C1 segment of cervical spinal cord (tissue), 14 donors: ENCODE measurements at regions not wholly inside any gene's neighbourhood (a gene's known extent, or its start where the extent isn't known, plus 50 kb on each side); places are given as distances from the start of the nearest gene placed in this dataset.

Source experiments
- DNase-seq, 14 donors: peaks; one replicate each; lab custom pipeline; 2025; lab: John Stamatoyannopoulos, UW

DNA sequence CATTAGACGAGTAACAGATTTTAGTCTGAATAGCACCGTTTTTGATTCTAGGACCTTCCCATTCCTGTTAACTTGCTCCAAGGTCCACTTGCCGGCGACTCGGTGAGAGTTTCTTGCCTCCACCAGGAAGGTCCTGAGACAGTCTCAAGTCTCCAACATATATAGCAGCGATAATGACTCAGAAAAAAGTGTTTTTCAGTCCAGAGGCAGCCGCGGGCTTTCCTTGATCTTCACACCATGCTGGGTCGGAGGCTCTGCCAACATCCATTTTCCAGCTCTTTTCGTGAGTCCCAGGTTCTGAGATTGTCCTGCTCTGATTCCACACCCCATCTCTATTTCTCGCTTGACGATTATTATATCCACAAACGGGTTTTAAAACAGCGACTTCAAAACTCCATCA lies 170.5 kb downstream of the GPX5 start:
- DNase-seq, result no peak

DNA sequence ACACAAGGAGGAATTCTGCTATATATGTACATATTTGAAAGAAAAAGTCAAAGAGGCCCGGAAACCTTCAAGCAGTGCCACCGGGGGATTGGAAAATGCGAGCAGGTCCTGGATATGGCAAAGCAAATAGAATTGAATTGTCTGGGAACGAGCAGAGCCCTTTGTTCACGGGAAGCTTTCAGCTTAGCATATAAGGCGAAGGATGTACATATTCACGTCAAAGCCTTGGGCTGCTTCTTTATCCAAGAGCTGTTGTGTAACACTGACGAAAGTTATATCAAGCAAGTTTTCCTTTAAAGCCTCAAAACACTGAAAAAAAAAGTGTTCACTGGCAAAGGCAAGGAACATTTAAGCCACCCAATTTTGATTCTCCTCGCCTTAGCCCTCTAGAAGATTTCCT lies 171.0 kb downstream of the GPX5 start:
- no peak for DNase-seq

DNA sequence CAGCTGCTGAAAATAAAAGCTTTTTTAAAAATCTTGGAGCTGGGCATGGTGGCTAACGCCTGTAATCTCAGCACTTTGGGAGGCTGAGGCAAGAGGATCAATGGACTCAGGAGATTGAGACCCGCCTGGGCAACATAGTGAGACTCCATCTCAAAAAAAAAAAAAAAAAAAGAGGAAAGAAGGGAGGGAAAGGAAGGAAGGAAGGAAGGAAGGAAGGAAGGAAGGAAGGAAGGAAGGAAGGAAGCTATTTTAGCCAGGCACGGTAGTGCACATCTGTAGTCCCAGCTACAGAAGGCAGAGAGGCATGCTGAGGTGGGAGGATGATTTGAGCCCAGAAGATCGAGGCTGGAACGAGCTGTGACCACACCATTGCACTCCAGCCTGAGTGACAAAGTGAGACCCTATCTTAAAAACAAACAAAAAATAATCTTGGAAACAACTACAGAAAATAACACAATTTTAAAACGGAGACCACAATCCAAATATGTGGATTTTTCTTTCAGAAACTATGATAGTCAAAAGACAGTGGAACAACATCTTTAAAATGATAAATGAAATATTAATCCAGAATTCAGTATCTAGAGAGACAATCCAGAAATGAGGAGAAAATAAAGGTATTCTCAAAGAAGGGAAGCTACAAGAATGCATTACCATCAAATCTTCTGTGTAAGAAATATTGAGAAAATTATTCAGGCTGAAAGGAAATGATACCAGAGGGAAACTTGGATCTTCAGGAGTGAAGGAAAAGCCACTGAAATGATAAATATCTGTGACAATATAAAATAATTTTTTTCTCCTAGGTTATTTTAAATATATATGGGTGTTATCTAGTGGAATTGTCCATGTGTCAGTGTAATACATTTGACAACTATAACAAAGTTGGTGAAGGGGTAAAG lies 182.0 kb downstream of the GPX5 start:
- no peak for DNase-seq

DNA sequence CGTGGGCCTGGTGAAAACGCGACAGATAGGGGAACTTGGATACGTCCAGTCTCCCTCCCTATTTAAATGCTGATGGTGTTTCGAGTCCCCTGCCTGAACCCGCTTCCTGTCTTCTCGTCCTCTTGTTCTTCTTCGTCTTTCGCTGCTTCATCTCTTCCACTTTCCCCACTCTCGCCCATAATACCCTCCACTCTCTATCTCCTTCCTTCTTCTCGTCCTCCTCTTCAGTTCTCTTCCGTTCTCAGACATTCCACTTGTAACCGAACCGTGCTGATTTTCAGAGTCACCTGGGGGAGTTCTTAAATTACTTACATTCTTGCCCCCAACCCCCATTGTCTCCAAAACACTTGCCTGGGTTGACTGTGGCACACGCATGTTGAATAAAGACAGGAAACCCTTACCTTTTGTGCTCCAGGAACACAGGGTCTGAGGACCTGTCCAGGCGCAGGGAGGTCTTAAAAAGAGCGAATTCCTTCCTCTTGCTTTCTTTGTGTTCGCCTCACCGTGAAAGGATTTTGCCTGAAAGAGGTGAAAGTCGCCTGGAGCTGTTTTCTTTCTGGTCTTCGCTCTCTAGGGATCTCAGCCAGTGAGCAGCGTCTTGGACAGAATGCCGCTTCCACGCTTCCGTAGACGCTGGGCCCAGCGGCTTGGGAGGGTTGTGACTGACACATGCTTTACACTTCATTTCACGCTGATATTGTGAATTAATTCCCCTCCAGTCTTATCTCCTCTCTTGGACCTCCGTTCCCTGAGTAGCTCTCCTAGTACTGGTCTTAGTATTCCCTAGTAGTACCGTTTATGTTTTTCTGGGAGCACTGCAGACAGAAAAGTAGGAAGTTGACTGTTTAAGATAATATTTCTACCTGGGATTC lies 184.0 kb downstream of the GPX5 start:
- no peak for DNase-seq

DNA sequence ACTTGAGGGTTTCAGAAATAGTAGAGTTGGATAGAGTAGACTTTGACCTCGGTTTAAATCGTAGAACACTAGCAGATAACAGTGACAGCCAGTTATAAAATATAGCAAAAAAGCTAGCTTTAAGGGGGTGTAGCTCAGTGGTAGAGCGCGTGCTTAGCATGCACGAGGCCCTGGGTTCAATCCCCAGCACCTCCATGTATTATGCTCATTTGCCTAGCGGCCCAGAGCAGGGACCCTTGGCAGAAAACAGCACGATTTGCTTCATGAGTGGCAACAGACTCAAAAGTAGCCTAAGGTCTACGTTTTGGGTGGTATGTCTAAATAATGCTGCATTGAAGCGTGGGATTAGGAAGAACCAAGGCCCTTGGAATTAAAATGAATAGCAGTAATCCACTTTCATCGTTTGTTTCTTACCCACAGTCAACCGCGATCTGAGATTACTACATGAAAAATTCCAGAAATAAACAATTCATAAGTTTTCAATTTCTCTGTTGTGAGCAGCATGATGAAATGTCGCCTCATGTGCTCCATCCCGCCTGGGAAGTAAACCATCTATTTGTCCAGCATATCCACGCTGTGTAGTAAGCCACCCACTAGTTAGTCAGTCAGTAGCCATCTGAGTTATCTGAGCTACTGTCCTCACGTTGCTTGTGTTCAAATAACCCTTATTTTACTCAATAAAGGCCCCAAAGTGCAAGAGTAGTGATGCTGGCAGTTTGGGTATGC lies 184.9 kb downstream of the GPX5 start:
- no peak for DNase-seq

DNA sequence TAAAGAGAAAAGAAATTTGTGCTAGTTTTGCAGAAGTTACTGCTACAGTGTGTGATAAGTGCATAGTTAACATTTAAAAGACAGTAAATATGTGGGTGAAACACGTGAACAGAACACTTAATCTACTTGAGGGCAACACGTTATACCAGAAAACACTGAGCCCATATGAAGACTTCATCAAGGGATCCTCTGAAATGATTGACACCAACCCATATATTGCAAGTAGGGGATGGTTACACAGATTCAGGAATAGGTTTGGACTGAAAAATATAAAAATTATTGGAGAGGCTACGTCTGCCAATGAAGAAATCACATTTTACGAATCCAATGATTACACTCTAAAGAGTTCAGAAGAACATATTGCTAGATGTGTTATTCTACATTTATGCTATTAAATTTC lies 185.6 kb downstream of the GPX5 start:
- DNase-seq, result no peak

DNA sequence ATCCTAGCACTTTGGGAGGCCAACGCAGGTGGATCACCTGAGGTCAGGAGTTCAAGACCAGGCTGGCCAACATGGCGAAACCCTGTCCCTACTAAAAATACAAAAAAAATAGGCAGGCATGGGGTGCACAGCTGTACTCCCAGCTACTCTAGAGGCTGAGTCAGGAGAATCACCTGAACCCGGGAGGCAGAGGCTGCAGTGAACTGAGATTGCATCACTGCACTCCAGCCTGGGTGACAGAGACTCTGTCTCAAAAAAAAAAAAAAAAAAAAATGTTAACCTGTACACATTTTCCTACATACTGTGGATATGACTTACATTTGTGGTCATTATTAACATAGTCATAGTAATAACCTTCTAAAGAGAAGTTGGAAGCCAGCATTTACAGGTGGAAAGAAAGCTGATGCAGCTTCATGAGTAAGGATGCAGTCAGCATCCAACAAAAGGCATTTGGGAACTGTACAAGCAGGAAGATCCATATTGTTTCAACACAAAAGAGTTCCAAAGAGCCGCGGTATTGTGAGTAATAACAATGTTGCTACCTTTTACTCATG lies 186.2 kb downstream of the GPX5 start:
- no peak for DNase-seq

DNA sequence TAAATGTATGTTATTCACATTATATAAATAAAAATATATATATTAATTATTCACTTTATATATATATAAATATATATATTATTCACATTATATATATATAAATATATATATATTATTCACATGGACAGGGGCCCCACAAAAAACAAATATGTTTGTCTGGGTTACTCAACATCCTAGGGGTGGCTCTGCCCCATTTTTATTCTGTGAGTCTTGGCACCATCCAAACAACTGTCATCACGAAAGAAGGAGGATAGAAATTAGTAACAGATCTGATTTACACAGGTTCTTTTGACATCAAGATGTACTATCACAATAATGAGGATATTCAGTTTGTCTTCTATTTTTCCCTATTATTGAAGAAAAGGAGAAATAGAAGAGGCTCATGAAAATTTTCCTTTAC lies 187.3 kb downstream of the GPX5 start:
- DNase-seq, result no peak

DNA sequence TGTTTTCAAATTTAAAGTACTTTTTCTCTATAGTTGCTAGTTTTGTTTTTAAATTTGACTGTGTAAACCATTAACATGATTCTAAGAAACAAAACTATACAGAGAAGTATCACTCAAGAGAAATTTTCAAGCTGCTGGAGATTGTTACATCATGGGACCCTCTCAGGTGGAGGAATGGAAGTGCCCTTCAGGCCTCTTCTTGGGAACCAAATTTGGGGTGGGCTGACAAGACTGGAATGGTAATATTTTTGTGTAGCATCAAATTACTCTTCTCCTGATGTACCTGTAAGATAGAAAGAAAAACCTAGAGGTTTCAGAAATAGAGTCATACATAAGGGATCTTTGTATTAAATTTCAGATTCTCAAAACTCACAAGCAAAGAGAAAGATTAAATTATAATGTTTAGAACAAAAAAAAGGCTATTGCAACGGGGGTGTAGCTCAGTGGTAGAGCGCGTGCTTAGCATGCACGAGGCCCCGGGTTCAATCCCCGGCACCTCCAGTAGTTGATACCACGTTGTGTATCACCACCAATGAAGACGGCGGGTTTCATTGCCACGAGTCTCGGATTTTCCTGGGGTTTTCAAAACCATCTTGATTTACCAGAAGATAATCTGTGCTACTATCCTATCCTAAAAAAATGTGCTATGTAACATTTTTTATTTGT lies 193.7 kb downstream of the GPX5 start:
- no peak for DNase-seq

DNA sequence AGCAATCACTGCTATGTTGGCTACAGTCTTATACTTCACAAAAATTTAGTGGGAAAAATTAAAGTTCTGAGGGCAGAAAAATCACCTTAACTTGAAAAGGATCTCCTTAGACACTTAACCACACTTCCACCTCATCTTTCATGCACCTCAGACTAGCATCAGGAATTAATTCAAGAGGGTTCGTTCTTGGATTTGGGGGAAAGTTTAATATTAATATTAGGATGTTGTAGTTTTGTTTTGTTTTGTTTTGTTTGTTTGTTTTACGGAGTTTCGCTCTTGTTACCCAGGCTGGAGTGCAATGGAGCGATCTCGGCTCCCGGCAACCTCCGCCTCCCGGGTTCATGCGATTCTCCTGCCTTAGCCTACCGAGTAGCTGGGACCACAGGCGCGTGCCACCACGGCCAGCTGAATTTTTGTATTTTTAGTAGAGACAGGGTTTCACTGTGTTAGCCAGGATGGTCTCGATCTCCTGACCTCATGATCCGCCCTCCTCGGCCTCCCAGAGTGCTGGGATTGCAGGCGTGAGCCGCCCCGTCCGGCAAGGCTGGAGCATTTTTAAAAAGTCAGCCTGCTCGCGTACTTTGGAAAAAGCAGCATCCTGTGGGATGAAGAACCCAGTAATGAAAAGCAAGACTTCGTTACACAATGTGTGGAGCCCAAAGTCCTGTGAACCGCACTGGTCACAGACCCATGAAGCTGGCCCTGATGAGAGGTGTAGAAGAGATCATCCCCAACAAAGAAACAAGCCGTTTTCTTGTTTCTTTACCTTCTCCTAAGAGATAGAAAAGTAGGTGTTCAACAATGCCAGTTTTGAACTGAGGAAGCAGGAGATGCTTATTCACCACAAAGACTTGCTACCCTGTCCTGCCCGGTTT lies 194.9 kb downstream of the GPX5 start:
- DNase-seq, result no peak

DNA sequence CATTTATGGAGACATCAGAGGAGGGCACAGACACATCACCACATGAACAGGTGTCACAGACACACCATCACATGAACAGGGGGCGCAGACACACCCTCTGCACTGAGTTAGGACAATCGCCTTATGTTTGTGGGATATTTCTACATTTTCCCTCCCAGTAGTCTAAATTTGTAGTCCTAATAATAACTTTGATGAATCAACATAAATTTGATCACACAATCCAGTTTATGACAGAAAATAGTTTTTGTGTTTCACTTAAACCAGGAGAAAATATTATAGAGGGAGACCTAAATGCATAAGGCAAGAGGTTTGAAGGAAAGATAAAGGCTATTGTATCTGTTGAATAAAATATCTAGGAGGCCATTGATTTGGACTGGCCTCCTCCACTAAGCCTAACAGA lies 195.7 kb downstream of the GPX5 start:
- no peak for DNase-seq

DNA sequence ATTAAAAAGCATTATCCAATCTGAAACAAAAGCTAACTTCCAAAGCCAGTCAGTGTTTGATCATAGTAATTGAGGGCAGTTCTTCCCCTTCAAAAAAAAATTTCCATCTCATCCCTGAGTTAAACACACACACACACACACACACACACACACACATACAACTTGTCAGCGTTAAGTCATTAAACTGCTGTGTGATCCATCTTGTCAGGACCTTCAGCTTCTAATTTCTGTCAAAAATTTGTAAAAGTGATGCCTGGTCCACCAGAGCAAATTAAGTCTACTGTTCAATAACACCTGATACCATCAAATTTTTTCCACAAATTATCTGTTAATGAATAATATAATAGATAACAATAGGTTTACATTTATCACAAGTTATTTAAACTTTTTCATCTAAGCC lies 198.7 kb downstream of the GPX5 start:
- no peak for DNase-seq

DNA sequence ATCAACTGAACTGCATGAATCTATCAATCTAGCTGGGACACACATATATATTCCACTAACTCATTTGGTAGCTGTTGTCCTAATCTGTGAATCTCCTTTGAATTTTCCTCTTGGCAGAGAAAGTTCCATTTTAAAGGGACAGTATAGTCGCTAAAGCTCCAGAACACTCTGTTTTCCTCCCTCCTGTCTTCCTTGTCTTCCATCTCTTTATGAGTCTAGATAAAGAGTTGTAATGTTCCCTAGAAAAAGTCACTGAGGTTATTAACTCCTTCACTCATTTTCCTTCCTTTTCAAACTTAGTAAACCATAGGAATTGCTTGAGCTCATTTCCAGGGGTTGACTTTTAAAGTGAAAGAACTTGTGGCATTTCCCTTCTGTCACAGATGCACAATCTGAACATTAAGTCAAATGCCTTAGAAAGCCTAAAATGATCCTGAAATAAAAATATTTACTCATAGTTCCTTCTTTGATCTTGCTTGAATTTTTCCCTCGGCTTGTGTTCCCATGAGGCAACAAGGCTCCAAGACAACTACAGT lies 198.4 kb downstream of the TRIM27 start:
- no peak for DNase-seq

DNA sequence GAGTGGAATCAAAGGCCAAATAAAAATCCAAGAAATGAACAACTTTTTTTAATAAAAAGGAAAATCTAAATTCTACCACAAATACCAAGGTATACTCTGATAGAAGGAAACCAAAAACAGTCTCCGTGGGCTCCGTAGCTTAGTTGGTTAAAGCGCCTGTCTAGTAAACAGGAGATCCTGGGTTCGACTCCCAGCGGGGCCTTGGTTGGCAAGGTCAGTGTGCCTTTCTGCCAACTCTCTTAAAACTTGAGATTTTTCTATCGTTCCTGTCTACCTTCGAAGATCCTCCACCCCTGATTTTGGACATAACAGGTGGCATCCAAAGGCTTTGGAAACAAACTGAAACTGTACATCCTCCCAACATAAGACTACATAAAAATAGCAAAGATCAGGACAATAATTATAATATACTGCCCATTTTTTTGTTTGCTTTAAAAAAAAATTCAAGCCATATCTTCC lies 197.9 kb downstream of the TRIM27 start:
- no peak for DNase-seq

DNA sequence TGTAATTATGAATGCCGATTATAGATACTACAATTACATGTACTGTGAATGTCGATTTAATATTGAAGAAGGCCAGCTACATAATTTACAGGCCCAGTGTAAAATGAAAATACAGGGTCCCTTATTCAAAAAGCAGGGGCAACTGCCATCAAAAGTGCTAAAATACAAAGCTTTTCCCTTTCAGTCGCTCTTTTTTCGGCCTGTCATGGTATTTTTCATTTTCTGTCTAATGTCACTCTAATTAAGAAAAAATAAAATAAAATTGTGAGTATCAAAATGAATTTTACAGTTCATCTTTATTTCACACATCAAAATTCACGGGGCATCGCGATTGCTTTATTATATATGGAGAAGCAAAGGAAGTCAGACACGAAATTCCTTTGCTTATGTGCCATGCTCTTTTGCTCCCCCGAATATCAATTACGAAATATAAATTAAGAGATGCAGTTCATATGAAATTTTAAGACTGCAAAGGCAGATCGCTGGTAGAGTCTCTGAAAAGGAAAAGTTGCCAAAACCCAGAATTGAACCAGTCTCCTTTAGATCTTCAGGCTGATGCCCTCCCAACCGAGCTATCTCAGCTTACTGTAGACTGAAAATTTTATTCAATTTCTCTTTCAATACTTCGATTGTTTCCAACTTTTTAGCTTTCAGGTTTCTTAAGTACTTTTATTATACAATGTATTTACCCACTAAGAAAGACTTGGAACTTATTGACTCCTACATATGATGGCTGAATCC lies 197.0 kb downstream of the TRIM27 start:
- no peak for DNase-seq

DNA sequence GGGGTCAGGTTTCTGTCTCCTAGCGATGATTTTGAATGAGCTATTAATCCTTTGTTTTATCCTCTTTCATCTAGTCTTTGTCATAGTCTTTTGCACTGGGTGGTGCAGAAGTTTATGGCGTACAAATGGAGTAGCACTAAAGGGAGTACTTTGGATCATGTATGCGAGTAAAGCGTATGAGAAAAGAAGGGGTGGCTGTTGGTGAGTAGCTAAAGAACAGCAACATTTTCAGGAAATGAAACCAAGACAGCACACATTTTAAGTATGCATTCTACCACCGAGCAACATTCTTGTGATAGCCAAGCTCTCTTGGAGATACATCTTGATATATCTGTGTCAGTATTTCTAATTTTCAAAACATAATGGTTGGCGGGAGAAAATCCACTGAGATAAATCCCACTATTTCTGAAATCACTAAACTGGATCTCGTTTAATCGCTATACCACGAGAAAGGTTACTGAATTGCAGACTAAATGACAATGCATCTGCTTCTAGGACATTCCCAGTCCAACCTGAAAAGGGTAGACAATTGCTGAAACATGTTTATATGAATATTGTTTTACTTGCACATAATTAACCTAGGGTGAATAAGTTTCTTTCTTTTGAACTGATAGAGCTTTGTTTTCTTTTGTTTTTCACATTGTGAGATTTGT lies 196.1 kb downstream of the TRIM27 start:
- DNase-seq, result no peak

DNA sequence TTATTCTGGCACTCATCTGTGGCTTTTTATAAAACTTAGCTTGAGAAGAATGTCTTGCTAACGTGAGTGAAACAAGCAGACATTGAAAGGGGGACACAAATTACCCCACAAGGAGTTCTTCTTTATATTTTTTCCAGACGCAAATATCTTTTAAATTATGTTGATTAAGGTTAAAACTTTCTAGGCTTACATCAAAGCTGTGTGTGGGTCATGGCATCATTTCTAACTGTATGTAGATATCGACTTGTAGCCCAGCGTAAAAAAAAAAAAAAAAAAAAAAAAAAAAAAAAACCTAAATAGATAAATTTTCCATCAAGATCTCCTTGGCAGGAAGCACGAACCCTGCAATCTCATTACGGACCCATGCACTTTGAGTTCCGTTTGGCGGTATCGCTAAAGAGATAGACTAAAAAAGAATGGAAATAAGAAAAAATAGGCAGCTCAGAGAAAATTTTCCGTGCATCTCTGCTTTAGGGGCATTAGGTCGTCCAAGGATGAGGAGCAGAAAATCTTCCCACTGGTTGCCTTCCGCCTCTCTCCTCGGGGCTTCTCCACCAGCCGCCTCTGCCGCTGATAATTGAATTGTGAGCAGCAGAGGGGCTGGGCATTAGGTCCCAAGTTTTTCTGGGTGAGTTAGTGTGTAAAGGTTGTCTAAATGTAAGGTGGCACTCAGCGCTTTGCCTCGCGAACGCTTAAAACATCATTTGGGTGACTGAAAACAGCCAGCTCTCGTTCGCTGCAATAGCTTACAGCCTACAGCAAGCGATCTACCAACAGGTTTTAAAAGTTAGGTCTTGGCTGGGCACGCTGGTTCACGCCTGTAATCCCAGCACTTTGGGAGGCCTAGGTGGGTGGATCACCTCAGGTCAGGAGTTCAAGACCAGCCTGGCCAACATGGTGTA lies 194.0 kb downstream of the TRIM27 start:
- no peak for DNase-seq

DNA sequence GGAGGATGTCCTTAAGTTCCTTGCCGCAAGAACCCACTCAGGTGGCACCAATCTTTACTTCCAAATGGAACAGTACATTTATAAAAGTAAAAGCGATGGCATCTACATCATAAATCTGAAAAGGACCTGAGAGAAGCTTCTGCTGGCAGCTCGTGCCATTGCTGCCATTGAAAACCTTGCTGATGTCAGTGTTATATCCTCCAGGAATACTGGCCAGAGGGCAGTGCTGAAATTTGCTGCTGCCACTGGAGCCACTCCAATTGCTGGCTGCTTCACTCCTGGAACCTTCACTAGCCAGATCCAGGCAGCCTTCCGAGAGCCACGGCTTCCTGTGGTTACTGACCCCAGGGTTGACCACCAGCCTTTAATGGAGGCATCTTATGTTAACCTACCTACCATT lies 191.7 kb downstream of the TRIM27 start:
- no peak for DNase-seq
